ENCODE measurements at regions not wholly inside any gene's neighbourhood (a gene's known extent, or its start where the extent isn't known, plus 50 kb on each side); places are given as distances from the start of the nearest gene placed in this dataset.

DNA sequence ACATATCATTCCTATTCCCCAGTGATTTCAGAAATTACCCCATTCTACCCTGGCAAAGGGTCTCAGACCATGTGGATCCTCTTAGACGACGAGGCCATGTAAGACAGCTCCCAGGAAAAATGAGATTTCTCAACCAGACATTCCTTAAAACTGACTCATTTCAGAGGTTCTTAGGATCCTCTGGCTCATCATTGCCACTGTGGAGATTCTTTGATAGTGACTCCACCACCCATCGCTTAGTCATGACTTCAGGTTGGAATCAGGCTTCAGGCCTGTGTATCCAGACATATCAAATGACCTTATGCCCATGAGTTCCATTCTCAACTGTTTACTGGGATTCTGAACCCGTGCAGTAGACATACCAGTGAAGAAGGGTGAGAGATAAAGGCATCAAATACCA is 245.6 kb upstream of the TCF4 start:
- in situ Hi-C loops (cut with HindIII; ENCODE audit: low sequenced_read_pairs) = no loop called here

DNA sequence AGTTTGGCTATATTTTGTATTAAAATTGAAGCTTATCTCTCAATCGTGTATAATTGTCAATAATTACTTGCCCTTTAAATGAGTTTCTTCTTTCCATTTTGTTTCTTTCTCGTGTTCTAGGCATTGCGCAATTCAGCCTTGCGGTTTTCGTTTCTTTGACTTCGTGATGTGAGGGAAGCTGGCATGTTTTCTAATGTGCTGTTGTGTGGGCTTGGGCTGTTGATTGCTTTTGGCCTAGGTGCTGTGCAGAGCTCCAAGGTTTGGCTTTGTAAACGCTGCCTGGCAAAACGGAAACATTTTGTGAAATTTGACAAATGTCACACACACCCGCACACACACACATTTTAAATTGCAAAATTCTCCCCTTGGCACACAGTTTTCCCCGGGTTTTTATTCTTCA is 242.6 kb upstream of the TCF4 start:
- in situ Hi-C loops (cut with HindIII; ENCODE audit: low sequenced_read_pairs) = no loop called here

DNA sequence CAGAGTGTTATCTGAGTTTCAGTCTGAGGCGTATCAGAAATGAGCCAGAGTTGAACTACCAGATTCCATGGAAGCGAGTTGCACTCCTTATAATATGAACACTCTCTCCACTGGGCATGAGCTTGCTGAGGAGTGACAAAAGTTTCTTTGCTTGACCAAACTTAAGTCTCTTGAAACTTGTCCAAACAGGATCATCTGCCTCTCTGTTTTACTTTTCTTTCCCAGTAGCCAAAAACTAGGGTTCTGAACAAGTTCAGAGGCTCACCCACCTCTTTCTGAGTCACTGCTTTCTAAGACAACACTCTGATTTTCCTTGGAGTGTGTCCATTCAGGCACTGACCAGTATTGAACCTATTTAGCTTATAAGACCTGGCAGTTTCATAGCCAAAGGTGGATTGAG is 233.2 kb upstream of the TCF4 start:
- in situ Hi-C loops (cut with HindIII; ENCODE audit: low sequenced_read_pairs) = no loop called here

DNA sequence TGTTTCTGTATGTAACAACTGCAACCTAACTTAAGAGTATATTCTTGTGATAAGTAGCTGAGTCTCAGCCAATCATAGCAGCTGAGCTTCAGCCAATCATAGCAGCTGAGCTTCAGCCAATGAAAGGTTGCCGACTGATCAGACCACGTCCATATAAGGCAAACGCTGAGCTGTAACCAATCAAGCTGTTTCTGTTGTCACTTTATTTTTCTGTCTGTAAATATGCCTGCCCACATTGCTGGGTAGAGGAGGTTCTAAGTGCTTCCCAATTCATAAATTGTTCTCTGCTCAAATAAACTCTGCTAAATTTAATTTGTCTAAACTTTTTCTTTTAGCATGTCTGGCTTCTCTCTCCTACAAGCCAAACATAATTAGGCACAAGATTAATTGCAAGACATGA is 231.5 kb upstream of the TCF4 start:
- in situ Hi-C loops (cut with HindIII; ENCODE audit: low sequenced_read_pairs) = no loop called here

DNA sequence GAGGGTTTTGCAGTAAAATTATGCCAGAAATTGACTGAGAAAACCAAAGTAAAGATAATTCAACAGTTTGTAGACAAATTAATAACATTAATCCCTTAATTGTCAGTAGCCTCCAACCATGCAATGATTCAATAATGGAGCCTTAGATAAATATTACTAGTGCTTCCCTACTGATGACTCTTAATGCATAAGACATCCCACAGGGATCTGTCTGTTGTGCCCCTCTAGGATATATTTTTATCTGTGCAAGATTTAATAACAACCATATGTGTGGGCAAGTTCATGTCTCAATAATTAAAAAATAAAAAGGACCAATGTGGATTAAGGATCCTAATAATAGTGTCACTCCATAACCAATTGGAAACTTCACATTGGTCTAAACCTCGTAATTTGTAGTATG is 230.3 kb upstream of the TCF4 start:
- in situ Hi-C loops (cut with HindIII; ENCODE audit: low sequenced_read_pairs) = no loop called here

DNA sequence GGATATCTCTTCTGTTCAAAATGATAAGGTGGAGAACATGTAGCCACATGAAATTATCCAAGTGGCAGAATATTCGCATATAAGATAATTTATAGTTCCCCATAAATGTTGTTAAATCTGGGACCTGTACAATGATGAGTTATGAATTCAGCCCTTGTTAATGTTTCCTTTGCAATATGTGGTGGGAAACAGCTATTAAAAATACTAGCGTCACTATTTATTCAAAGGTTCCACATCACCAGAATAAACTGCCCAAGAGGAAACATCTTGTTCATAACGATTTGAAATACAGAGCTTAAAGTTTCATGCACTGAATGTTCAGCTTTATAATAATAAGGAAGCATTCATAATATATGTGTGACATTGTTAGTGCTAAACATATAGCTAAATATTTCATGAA is 223.9 kb upstream of the TCF4 start:
- in situ Hi-C loops (cut with HindIII; ENCODE audit: low sequenced_read_pairs) = no loop called here

DNA sequence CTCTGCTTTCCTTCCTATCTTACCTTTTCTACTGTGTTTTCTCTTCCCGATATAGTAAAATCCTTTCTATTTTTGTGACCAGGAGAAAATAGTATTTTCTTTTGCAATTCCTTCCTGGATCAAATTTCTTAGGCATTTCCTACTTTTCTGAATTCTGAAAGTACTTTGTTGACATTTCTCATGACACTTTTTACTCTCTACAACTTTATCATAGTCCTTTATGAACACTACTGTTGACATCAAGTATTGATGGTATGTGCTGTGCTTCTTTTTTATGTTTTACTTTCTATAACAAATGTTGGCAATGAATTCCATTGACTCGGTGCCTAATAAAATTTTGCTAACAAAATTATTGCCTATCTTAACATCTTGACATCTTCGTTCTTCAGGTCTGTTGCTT is 217.7 kb upstream of the TCF4 start:
- in situ Hi-C loops (cut with HindIII; ENCODE audit: low sequenced_read_pairs) = no loop called here

DNA sequence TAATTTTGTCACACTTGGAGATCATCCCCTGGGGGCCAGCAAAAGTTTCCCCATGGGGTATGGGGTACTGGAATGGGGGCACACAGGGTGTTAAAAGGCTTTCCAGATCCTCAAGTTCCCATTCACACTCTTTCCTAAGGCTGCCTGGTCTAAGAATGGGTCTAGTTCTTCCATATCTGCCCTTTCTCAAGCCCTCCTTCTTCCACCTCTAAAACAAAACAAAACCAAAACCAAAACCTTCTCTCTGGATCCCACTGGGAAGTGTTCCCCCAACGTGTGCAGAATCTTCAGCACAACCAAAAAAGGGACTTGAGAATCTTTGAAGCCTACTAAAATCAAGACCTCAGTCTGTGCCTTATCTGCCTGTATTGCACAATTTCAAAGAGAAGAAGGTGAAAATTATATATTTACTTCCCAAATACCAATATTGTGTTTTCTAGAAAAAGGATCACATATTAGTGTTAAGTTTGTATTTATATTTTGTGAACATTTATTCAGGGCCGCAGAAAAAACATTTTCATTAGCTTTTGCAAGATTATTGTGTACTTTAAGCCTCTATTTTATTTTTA is 207.2 kb upstream of the TCF4 start:
- in situ Hi-C loops (cut with HindIII; ENCODE audit: low sequenced_read_pairs) = no loop called here

DNA sequence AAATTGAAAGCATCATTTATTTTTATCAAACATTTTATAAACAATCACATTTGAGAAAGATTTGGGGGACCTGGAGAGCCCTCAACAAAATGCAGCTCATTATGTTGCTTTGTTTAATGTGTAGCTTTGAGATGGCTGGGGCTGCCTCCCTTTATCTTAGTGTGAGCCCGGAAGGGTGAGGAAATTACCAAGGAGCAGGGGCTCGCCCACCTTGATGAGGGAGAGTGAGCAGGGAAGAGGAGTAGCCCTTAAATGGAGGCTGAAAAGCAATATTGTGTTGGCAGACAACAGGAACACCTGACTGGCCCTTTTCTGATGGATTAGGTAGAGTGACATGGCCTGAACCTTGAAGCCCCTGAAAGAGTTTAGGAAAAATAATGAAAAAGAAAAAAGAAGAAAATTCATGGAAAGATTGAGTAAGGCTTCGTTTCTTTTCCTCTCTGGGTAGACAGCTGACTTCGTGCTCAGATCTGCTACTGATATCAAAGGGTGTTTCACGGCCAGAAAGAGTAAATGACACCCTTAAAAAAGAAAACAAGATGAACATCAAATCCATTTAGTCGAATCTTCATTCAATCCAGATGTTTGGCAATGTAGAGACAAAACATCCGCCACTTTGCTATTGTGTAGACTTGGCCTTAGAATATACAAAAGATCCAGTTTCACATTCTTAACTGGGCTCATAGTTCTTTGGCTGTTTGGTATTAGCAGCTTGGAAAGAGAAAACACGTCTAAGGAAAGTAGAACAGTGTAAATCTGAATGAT is 206.5 kb upstream of the TCF4 start:
- in situ Hi-C loops (cut with HindIII; ENCODE audit: low sequenced_read_pairs) = no loop called here

DNA sequence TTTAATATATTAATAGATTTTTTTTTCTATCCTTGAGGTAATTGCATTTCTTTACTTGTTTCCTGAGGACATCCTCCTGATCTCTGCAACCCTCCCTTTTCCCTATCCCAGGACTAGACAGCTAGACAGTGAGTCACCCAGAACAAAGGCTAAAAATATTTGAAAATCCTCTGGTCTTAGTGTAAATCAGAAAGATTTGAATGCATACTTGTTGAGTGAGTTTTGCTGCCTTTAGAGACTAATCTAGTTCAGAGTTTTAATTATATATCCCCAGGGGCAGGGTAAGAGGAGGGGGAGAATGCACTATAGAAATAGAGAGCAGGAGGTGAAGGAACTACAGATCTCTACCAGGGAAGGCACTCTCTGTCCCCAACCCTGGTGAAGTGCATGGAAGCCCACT is 202.3 kb upstream of the TCF4 start:
- in situ Hi-C loops (cut with HindIII; ENCODE audit: low sequenced_read_pairs) = no loop called here

DNA sequence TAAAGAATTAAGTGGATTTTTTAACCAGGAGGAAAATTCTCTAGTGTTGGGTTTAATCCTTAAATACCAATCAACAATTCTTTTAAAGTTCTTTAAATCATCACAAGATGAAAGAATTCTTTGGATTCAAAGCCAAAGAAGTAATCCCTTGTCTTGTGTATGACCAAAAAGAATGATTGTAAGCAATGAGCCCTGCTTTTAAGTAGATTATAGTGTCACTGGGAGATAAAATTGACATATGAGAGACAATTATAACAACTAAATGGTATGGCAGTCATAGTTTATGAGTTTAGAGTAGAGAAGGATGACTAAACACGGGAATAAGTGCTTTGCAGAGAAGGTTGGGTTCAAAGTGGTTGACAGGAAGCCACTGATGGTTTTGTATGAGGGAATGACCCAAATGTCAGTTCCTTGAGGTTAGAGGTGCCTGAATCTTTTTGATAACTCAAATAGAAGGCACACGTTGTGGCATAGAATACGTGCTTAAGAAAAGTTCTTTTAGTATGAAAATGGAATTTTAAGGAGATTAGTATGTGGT is 199.6 kb upstream of the TCF4 start:
- in situ Hi-C loops (cut with HindIII; ENCODE audit: low sequenced_read_pairs) = no loop called here

DNA sequence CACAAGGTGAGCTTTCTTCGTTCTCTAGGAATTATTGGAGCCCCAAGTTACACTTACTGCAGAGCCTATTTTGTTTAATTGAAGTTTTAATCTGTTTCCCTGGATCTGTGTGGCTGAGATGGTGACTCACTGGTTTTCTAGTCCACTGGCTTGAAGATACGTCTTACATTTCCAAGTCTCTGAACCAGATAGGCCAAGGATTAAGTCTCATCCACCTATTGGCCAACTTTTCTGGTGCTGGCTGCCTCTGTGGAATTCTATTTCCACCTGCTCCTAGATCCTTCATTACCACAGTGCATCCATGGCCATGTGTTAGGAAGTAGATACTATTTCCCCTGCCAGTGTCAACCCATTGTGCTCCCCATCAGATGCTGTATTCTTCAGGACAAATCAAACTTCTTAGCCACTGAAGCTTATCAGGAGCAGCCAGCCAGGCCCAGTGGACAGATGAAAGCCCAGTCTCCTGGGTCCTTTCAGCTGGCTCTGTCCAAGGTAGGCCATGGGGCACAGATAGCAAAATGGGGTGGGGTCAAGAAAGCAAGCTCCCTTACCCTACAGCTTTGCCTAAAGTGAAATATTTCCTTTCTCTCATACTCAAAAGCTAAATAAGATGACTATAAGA is 198.8 kb upstream of the TCF4 start:
- in situ Hi-C loops (cut with HindIII; ENCODE audit: low sequenced_read_pairs) = no loop called here

DNA sequence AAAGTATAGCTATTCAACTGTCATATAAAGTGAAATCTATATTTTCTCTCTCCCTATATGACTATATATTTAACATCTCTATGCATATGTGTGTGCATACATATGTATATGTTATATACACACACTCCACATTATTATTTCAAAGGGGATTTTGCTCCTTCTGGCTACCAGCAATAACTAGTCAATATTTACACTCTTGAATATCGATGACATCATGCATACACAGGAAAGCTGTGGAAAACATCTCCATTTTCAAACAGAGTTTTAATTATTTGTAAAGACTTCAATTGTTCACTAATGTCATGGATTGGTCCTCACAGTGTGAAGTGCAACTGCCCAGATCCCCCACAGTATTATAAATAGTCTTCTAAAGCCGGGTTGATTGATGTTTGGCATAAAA is 195.9 kb upstream of the TCF4 start:
- in situ Hi-C loops (cut with HindIII; ENCODE audit: low sequenced_read_pairs) = no loop called here

DNA sequence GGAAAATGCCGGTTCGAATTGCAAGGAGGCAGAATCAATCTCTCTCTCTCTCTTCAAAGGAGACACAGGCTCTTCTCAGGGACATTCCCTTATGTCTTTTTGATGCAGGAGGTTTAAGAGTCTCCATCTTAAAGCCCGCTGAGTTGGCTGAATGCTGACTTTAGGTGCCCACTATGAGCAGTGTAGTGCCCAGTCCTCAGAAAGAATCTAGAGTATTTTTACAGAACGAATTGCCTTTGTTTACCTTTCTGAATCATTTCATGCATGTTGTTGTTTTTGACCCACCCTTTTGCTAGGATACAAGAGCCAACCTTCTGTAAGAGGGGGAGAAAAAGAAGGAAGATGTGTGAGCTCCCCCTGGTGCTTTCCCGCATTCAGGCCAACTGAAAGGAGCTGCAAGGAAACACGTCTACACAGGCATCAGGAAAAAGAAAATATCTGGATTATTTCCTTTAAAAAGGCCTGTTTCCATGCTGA is 193.5 kb upstream of the TCF4 start:
- in situ Hi-C loops (cut with HindIII; ENCODE audit: low sequenced_read_pairs) = no loop called here

DNA sequence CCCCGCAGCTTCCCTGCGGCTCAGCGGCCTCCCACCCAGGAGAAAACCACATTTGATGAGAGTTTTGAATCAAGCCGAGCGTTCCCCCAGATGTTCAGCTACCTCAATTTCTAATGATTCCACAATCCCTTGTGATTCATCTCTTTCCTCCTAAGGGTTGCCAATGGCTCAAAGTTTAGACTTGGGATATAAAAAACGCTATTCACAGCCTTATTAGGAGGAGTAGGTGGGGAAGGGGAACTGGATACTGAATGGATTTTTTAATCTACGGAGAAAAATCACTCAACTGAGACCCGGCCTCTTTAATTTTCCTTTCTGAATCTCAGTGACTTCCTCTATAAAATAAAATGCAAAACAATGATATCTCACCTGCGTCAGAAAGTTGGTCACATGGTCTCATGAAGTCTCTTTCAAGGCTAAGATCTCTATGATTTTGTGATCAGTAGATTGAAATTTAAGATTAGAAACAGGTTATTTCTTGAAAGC is 192.6 kb upstream of the TCF4 start:
- in situ Hi-C loops (cut with HindIII; ENCODE audit: low sequenced_read_pairs) = no loop called here

DNA sequence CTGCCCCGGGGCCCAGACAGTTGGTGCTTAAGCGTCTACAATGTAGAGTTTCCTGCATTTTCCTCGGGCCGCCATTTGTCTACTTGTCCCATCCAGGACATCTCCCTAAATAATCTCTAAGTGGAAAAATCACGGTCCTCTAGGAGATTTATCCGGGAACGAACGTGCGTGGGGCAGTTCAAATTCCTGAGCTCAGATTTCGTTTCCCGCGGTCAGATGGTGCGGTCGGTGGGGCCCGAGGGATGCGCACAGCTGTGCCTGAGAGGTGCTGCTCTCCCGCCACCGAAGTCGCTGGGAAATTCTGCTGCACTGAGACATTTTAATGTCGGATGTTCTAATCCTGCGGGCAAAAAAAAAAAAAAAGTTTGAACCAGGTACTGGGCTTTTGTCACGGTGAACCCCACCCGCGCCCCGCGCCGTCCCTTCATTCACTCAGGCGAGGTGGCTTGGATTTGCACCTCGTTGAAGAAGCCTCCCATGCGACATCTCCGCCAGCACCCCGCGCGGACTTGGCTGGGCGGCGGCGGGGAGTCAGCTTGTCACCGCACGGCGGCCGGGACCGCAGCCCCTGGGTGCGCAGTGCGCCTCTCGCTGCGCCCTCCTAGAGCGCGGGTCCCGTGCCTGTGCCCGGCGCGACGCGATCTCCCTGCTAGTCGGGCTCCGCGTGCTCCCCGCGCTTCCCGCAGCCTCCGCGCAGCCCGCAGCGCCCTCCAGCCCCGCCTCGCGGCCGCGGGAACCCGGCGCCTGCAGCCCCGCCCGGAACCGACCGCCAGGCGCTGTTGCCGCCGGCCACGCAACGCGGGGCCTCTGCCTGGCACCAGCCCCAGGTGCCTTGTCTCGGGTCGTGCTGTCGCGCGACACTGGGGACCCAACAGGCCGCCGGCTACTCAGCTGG is 191.9 kb upstream of the TCF4 start:
- in situ Hi-C loops (cut with HindIII; ENCODE audit: low sequenced_read_pairs) = no loop called here

DNA sequence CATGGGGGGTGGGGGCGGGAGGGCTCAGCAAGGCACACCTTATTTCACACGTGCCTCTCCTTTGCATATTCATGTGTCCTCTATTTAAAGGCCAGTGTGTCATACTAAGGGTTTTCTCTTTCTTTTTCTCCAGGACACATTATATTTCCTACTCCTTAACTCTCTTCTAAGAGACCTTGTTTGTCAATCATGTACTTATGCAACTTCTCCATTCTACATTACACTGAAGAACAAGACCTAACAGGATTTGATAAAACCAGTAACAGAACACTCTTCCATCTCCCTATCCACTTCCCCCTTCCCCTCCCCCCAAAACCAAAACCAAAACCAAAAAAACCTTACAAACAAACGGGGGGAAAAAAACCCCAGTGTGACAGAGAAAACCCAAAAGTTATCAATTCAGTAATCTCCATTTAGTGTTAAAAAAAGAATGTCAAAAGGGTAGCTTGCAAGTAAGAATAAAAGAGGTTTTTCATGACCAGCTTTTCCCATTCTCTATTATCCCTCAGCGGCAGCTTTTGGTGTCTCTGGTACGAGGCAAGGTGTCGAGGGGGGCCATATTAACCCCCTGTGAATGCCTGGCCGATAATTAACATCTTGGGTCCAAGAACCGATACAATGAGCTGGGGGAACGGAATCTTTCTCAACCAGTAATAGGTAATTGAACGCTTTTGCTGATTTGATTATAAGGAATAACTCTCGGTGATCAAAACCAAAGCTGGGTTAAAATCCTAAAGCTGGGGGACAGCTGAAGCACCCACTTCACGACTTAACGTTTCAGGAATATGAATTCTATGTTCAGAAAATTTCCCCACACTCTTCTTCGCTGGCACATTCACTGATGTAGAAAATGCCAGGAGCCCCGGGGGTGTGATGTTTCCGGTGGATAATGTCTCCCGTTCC is 191.0 kb upstream of the TCF4 start:
- in situ Hi-C loops (cut with HindIII; ENCODE audit: low sequenced_read_pairs) = no loop called here

DNA sequence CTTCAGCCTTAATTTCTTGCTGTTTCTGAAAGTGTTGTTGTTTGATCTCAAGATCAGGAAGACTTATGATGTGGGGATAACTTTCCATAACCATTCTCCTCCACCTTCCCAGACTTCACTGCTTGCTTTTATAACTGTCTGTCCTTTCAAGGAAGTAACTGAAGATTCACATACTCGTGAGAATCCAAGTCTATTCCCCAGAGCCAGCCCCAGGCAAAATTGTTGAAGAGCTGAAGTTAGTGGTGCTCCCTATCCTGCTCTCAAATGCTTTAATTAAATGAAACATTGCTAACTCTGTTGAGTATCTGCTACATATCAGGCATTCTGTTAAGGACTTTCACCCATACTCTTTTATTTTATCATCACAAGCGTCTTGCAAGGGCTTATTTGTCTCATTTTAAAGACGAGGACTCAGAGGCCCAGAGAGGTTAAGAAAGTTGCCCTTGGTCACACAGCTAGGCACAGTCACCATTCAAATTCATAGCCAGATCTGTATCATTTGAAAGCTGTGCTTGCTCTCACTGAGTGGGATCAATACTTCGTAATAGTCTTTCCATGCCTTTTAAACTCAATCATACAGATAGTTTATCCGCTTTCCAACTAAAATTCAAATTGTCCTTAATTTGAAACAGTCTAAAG is 189.8 kb upstream of the TCF4 start:
- in situ Hi-C loops (cut with HindIII; ENCODE audit: low sequenced_read_pairs) = no loop called here

DNA sequence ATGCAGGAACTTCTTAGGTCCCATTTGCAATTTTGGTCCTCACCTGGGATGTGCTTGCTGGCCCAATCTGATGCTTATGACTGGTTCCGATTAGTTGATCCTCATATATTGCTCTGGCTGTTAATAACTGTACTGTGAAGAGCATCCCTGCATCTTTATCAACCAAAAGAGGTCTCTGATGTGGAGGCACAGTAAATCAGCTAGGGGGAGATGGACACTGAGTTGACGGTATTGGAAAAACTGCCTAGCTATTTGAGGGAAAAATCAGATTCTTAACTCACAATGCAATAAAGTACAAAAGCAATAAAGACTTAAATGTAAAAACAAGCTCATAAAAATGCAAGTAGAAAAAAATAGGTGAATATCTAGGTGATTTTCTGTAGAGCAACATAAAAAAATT is 188.0 kb upstream of the TCF4 start:
- in situ Hi-C loops (cut with HindIII; ENCODE audit: low sequenced_read_pairs) = no loop called here

Measured in DLD1 (cell line).